Ecto neural progenitor cell (in vitro differentiated cells): ENCODE measurements at regions not wholly inside any gene's neighbourhood (a gene's known extent, or its start where the extent isn't known, plus 50 kb on each side); places are given as distances from the start of the nearest gene placed in this dataset.
"Not testable (repeated sequence)": the region's sequence is repeated elsewhere in the genome, so short reads cannot be mapped to it uniquely, and the experiment has no call there.

Experiments used
- DNase-seq: peaks from one replicate; pipeline ENCODE4 v3.0.0-alpha.2; 2018; ENCODE audit warnings: low spot score

GRCh38 chr9:39665020-39665419 is 309.6 kb downstream of the SPATA31A1 start:
- not testable (repeated sequence) for DNase-seq

DNA sequence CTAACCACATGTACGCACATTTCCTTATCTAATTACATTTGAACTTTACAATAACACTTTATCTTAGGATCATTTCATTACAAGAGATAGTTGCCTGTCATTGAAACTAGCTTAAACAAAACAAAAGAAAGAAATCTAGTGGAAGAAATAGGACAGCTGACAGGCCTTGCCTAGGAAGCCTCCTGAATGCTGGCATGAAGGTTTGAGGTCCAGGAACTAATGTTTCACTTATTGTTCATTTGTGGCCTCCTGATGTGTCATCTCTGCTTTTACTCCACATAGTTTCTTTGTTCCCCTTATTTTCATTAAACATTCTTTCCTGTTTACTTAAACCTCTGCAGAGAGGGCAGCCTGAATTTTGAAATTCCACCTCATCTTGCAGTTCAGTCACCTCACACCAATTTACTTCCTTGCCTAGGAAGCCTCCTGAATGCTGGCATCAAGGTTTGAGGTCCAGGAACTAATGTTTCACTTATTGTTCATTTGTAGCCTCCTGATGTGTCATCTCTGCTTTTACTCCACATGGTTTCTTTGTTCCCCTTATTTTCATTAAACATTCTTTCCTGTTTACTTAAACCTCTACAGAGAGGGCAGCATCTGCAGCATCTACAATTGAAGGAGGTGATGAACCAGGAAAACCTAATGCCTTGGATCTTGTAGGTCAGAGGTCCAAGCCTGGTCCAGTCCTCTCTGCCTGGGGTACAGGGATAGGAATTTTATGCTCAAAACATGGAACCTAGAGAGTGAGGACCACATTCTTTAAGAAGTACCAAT is 319.2 kb downstream of the SPATA31A1 start:
- DNase-seq, result not testable (repeated sequence)

GRCh38 chr9:39675211-39675553 is 319.7 kb downstream of the SPATA31A1 start:
- DNase-seq, result not testable (repeated sequence)

DNA sequence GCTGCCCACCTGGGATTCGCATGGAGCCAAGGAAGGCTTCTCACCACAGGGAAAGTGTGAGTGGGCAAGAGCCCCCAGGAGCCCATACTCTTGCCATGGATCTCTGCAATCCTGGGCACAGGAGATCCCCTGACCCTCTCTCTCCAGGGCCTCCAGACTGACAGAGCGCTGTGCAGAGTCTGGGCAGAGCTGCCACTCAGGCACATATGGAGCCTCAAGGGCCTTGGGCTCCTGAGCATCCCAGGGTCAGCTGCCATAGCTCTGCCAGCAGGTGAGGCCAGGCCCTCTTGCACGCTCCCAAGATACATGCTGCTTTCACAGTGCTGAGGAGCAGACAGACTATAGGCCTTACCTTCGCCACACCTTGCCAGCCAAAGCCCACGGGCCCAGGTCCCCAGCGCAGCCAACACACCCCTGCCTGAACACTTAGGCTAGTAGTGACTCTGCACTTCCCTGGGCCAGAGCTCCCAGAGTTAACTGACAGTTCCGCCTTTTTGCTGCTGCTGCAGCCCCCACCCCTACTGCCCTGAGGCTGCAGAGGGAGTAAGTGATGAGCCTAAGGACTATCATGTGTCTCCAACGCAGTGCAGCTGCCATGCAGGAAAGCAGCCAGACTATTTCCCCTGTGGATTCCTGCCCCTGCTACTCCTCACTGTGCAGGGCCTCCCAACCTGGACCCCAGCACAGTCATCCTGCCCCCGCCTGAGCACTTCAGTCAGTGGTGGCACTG is 323.2 kb downstream of the SPATA31A1 start:
- DNase-seq, result not testable (repeated sequence)

DNA sequence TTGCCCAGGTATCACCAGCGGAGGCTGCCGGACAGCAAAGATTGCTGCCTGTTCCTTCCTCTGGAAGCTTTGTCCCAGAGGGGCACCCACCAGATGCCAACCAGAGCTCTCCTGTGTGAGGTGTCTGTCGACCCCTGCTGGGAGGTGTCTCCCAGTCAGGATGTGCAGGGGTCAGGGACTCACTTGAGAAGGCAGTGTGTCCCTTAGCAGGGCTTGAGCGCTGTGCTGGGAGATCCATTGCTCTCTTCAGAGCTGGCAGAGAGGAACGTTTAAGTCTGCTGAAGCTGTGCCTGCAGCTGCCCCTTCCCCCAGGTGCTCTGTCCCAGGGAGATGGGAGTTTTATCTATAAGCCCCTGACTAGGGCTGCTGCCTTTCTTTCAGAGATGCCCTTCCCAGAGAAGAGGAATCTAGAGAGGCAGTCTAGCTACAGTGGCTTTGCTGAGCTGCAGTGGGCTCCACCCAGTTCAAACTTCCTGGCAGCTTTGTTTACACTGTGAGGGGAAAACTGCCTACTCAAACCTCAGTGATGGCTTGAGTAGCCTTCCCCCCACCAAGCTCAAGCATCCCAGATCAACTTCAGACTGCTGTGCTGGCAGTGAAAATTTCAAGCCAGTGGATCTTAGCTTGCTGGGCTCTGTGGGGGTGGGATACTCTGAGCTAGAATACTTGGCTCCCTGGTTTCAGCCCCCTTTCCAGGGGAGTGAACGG is 325.4 kb downstream of the SPATA31A1 start:
- DNase-seq, result not testable (repeated sequence)

- DNase-seq, result not testable (repeated sequence)
Measured at GRCh38 chr9:39728862-39729261, 373.4 kb downstream of the SPATA31A1 start.

- not testable (repeated sequence) for DNase-seq
Measured at GRCh38 chr9:39744898-39745297, 389.4 kb downstream of the SPATA31A1 start.

DNA sequence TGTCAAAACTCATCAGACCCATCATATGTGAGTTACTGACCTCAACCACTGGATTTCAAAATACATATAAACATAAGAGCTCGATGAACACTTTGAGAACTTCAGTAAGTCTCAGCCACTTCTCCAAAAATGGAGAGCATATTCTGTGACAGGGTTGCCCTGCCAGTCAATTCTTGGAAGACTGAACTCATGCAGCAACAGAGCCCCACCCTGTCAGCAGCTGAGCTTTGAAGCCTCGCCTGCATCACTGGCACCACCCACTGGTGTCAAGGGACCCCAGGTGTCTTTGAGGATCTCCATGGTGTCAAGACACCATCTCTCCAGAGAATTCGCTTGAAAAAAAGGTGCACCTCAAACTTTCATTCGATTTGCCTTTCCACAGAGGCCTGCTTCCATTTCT is 420.1 kb downstream of the SPATA31A1 start:
- DNase-seq, result not testable (repeated sequence)

DNA sequence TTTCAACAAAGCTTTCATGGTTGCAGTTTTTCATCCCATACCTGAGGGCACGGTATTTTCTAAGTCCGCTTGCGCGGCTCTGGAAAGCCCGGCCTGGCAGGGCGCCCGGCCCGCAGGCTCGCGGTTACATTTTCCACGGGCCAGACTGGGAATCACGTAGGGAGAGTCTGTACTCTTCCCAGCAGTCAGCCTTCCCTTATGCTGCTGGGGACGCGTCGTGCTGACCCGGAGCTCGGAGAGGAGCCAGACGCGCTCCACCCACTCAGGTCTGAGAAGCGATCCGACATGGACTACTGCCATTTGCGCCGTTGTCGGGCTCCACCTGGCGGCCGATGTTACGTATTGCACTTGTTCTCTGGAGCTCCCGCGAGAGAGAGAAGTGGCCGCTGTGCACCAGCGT is 435.9 kb downstream of the SPATA31A1 start:
- DNase-seq, result not testable (repeated sequence)

DNA sequence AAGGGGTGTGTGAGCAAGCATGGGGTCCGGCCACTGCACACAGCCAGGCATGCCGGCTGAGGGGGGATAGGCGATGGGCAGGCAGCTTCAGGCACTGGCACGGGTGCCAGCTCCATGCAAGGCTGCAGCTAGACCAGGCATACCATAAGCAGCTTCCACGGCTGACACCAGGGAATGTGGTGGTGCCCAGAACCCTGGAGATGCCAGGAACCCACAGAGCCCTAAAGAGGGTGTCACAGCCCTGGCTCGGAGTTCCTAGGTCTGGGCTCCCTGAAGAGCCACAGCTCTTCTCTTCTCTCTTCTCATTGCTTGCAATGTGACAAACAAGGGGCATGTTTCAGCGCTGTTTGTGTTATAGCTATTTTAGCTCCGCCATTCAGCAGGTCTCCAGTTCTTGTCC is 442.5 kb downstream of the SPATA31A1 start:
- DNase-seq, result not testable (repeated sequence)

GRCh38 chr9:39799252-39799651 is 443.8 kb downstream of the SPATA31A1 start:
- peak; percentile 32 for DNase-seq

DNA sequence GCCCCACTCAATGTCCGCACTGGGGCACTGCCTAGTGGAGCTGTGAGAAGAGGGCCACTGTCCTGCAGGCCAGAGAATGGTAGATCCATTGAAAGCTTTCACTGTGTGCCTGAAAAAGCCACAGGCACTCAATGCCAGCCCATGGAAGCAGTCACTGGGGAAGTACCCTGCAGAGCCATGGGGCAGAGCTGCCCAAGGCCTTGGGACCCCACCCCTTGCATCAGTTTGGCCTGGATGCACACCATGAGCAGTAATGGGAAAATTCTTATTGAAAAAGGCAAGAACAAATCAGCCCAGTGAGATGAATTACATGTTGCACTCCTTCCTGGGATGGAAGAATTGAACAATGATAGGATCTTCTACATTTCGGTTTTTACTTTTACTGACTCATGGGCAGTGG is 447.1 kb downstream of the SPATA31A1 start:
- DNase-seq, result not testable (repeated sequence)

DNA sequence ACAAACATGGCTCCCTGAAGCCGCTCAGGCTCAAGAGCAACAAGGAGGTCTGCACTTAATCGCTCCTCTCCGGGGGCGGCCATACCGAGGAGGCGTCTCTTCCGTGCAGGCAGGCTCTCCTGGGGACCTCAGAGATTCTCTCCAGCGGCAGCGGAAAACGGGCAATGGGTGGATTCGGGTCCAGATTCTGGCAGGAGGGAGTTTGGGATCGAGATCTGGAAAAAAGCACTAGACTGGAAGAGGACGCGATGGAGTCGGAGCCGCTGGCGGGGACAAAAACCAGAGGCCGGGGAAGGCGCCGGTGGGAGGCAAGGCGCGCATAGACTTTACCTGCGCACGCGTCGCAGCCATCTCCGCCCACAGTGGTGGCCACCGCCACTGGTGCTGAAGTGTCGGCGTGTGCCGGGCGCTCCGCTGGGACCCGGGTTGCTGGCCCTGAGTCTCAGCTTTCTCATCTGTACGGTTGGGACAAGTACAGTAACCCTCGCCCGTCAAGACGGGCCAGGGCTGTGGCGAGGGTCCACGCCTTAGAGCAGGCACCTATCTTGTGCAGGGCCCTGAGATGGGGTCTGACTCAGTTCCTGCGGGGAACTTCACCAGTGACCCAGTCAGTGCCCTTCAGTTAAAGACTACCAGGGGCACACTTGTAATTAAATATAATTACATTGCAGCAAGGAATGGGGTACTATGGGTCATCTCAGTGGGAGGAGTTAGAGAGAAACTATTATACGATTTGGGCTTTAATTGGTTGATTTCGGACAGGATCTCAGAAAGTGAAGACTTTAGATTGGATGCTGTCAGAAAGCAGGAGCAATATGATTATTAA is 454.1 kb downstream of the SPATA31A1 start:
- DNase-seq, result peak; percentile 67

- not testable (repeated sequence) for DNase-seq
Measured at GRCh38 chr9:39810401-39810800, 454.9 kb downstream of the SPATA31A1 start.

- not testable (repeated sequence) for DNase-seq
Measured at GRCh38 chr9:39811615-39812014, 456.1 kb downstream of the SPATA31A1 start.

DNA sequence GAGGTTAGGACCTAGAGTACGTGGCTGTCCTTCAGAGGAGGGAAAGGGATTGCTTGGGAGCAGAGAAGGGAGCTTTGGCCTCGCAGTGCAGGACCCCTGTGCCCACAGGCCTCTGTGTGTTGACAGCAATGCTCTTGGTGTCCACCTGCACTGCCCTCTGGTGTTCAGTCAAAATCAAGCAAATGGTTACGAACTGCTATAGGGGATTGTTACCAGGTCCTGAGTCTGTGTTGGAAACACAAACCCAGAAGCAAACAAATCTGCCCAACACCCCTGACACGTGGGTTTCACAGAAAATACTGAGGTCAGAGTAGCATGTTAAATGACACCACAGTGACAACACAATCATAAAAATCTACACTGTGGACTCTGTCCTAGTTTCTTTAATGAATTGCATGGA is 473.0 kb downstream of the SPATA31A1 start:
- DNase-seq, result peak; percentile 45
